CD4-positive, alpha-beta T cell treated with Interferon alpha-2 for 1 hour (primary cell): ENCODE measurements at regions not wholly inside any gene's neighbourhood (a gene's known extent, or its start where the extent isn't known, plus 50 kb on each side); places are given as distances from the start of the nearest gene placed in this dataset.
"Not testable (repeated sequence)": the region's sequence is repeated elsewhere in the genome, so short reads cannot be mapped to it uniquely, and the experiment has no call there.

ENCODE experiments used
- DNase-seq, 2 donors: peaks; one replicate each; pipeline ENCODE4 v3.0.0-alpha.2; 2020 to 2022

DNA sequence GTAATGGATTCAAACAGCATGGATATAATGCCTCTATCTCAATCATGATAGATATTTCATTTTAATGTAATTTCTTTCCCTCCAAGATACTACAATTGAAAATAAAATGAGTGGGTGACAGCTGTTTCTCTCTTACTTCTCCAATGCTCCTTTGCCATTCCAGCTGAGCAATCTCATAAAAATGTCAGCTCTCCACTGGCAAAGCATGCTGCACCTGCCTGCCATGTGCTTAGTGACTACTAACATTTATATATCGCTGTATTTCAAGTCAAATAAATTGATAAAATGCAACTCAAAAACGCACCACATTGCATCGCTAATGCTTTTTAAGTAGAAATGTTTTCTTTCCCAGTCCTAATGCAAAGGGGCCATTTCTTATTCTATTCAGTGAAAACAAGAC, 1093.9 kb downstream of the CBLN2 start:
- DNase-seq: no peak

DNA sequence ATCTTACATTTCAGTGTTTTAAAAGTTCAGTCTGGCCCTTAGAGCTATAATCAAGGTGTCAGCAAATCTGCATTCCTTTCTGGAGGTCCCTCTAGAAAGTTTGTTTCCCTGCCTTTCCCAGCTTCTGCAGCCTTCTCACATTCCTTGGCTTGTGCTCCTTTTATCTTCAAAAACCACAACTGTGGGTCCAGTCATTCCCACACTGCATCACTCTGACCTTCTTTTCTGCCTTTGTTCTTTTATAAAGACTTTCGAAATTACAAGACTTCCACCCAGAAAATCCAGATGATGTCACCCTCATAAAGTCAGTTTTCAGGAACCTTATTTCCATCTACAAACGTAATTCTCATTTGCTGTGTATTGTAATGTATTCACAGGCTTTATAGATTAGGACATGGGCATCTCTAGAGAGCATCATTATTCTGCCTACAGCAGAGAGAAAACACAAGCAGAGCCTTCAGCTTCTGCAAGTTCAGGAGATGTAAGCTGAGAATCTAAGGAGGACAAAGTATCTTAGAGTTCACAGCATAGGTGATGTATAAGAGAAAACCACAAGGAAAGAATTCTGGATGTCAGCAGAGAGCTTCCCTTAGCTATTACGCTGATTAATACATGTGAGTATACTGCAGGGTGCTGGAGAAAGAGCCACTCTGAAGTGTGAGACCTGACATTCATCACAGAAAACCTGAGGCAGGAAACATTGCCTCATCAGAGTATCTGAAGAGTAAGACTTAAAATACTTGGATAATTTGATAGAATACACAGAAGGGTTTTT, 1100.2 kb downstream of the CBLN2 start:
- DNase-seq: no peak

DNA sequence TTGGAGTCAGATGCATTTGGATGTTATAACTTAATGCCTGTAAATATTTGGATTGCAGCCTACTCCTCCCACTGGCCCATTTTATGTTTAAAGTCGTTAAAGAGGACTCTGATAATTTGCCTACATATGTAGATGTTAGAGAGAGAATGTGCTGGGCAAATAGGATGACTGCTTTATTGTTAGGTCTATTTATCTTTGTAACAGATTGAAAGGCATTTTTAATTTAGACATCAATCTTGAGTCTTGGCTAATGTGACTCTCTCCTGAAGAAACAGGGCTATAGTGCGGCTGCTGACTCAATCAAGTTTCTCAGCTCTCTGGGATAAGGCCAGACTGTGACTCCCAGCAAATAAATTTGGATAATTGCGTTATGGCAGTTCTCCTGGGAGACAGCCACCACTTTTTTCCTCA, 1101.4 kb downstream of the CBLN2 start:
- no peak for DNase-seq

DNA sequence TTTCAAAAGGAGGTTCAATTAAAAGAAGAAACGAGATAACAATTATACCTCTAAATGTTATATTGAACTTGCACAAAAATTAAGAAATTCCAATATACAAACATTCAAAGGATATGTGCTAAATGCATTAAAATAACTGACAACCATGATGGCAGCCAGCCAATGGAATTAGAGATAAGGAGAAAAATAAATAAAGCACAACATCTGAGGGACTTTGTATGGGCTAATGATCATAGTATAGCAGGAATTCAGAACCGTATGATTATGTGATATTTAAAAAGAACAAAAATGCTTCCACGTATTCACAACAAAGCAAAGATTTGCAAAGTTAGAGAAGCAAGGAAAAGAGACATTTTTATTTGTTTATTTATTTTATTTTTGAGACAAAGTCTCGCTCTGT, 1103.0 kb downstream of the CBLN2 start:
- no peak for DNase-seq

DNA sequence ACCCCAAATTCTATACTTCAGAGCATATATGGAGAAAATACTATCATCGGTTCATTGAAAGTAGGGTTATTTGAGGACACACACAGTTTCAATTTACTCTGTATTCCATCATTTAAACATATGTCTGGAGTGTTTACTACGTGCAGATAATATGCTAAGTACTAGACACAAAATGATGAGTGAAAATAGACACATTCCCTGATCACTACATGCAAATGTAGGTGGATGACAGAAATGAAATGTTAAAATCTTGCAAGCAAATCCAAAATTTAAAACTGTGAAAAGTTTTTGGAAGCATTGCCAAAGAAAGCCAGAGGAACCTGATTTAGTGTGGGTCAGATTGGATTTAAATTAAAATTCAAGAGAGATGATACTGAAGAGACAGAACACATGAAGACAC, 1106.6 kb downstream of the CBLN2 start:
- no peak for DNase-seq

DNA sequence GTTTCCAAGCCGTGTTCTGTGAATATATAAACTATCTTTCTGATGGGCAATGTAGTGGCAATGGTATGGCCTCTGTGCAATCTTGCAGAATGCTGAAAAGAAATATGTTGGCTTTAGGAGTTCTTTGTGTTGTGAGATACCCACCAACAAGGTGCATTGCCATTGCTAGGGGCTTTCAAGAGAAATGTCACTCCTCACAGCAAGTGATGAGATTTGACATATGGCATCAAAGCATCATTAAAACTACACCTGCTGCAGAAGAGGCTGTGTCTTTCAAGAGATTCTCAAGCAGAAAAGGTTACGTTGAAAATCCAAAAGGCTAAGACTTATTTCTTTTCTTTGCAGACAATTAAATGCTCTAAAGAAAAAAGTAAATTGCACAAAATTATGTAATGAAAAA, 1110.8 kb downstream of the CBLN2 start:
- no peak for DNase-seq

DNA sequence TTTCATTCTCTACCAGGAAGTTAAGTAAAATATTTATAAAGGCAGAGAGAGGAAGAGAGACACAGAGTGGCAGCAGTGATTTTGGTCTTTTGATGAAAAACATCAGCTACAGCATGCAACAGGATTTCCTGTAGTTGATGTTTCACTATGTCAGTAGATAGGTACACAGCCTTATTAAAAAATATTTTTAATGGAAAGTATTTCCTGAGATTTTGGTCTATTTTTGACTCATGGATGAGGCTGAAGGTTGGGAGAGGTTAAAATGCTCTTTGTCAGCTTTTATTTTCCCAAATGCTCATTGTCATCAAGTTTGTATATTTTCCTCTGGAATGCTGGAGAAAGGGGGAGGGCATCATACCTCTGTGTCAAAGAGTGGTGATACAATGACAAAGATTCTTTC, 1112.5 kb downstream of the CBLN2 start:
- no peak for DNase-seq

DNA sequence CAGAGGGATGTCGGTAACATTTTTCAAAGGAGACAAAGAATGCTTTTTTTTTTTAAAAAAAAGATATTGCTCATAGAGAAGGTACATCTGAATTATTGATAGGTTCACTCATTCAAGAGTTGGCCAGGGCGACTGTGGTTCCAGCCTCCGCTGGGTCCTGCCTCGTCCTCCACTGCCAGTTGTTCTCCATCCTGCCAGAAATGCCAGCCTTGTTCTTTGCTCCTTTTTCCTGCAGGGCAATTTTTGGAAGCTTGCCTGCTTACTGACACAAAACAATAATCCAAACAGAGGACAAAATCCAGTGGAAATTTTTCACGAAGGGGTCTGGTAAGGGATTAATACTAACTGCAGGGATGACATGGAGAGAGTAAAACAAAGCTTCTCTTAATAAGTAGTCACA, 1113.0 kb downstream of the CBLN2 start:
- DNase-seq: no peak

DNA sequence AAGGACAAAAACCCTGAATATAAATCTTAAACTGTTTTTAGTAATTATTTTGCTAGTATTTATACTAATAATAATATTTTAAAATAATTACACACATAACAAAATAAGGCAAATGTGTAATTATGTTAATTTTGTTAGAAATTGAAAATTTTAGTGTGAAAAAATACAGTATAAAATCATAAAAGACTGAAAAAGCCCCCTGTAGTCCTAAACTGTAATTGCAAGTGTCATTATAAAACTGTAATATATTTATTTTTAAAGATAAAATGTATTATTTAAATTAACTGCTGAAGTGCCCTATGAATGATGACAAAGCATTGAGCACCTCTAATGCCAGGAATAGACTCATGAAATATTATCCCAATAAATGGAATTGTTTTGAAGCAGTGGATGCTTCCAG, 1117.7 kb downstream of the CBLN2 start:
- no peak for DNase-seq

DNA sequence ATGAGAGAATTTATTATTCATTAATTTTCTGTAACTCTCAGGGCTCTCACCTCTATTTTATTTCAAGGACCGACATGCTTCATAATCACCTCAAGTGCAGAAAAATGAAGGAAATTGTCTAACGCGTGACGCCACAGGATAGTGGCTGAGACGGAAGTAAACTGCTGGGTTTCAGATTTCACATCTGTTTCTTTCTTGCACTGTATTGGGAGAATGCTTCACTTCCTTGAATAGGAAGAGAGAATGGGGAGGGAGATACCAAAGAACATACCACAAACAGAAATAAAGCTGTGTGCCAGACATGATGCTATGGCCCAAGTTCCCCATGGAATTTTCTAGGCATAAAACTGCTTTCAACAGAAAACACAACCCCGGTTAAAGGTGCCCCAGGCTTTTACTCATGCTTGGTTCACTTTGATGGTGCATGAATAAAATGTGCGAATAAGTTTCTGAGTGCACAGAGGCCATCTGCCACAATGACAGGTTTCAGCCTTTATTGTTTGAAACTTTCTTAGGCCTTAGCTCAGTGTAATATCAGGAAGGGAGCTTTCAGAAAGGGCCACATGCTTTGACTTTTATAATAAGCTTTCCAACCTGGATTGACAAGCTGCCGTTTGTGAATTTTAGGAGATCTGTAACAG, 1116.4 kb downstream of the SOCS6 start:
- no peak for DNase-seq

DNA sequence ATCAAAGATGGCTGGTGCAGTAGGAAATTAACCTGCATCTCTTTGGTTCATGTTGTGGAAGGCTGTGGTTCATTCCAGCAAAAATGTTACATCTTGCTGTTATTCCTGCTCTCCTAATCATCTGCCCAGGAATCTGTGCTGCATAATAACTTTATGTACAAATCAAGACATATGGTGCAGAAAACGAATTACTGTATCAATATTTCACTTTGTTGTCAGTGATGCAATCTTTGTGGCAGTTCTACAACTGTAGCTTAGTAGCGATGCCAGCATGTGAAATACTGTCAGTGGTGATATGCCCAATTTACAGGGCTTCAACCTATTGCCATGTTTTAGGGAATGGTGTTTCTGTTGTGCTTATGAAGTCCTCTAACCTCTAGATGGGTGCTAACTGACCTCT, 1114.7 kb downstream of the SOCS6 start:
- DNase-seq: no peak

DNA sequence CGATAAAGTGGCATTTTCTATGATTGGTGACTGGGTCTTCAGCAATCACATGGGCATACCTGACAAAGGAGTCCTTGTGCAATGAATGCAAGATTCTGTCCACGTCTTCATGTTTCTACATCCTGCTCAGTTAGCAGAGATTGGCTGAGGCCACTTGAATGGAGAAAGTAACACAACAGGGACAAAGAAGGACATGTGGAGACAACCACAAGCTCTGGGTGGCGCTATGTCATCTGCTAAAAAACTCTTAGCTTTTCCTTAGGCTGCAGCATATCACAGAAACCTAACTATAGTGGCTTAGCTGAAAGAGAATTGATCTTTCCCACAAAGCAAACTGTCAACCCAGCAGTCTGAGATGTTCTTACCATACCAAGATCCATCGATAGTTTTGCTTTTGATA, 1109.7 kb downstream of the SOCS6 start:
- DNase-seq: no peak

DNA sequence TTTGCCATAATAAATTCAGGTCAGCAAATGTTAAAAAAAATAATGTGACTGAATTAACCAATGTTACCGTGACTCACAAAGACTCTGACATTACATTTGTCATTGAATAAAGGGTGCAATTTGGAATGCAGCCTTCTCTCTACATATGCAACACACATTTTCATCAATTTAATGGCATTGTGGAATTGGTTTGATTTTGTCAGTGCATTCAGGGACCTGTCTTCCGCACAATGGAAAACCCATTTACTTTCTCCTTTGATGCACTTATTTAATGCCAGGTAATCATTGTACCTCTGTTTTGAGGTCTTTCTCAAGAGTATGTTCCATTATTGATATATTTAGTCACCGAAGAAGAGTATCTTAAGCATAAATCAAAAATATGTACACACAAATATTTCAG, 1099.3 kb downstream of the SOCS6 start:
- DNase-seq: no peak

DNA sequence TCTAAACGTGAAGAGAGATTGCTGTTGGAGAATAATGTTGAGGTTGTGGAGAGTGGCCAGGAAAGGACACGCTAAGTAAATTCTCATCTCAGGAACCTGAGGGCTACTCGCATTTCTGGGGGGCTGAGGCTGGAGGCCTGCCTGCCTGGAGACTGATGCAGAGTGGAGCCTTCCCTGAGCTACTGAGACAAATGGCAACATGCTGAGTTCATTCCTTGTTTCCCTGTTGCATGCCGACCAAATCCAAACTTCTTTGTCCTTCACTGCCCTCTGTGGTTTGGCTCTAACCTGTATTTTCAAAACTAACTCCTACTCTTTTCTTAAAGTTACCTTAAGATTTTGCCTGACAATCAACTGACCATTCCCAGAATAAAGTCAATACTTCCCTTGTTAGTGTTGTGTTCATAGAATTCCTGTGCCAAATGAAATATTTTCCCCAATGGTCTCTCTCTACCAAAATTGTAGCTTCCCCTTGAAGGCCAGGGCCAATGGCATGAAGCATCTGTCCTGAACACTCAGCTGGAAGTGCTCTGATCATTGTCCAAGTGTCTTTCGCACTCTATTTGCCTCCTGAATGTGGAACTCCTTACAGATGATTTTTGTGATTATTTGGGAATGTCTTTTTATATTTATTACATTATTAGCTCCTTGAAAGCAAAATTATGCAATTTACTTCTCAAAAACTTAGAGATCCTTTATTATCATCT, 1085.6 kb downstream of the SOCS6 start:
- no peak for DNase-seq

DNA sequence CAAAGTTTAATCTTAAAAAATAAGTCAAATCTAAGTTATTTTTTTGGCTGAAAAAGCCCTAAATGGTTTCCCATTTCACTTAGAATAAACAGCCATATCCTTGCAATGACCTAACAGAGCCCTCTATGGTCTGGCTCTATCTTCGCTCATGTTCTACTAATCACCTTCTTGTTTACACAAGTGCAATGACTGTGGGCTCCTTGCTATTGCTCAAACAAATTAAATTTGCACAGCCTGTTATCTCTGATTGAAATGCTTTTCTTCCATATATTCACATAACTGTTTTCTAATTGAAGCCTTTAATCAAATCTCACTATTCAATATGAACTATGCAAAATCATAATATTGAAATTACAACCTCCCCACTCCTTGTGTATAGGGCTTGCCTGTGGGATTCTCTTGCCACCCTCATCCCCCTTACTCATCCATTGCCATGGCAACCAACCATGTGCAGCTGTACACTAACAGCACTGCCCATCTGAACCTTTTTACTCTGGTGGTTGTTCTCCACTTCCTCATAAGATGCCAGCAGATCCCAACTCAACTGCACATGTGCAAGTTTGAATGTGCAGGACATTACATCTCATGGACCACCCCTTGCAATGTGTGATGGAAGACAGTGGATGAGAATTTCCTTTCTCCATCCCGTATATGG, 1083.2 kb downstream of the SOCS6 start:
- DNase-seq: no peak

DNA sequence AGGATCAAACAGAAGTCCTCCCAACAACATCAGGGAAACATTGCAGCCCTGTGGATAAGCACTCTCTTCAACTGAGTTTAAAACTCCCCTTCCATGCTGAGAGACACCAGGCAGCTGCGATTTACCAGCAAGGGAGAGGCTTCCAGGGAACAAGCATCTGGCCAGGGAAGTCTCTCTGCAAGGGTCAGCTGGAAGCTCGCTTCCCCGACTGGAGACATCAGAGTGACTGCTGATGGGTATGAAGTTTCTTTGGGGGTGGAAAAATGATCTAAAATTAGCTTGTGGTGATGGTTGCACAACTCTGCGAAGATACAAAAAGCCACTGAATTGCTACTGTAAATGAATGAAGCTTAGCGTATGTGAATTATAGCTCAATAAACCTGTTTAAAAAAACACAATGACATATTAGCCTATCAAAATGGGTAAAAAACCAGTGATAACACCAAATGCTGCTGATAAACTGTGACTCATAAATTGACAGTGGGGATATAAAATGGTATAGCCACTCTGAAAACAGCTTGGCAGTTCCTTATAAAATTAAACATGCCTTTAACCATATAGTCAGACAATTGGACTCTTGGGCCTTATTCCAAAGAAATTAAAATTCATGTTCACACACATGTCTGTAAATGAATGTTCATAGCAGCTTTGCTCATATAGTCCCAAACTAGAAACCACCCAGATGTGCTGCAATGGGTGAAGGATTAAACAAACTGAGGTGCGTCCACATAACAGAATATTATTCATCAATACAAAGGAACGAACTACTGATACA, 1082.0 kb downstream of the SOCS6 start:
- no peak for DNase-seq

DNA sequence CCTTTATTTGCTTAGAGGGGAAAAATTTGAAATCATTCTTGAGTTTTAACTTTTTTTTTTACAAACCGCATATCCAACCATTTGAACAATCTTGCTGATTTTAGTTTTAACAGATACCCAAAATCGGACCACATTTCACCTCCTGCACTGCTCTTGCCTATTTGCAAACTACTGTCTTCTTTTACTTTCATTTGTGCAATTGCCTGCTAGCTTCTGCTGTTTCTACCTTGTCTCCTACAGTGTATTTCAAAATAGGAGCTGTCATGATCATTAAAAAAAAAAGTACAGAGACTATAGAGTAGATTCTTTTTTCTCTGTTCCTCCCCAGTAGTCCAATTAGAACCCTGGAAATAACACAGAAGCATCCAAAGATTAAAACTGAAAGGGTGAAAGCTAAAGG, 1081.2 kb downstream of the SOCS6 start:
- no peak for DNase-seq

DNA sequence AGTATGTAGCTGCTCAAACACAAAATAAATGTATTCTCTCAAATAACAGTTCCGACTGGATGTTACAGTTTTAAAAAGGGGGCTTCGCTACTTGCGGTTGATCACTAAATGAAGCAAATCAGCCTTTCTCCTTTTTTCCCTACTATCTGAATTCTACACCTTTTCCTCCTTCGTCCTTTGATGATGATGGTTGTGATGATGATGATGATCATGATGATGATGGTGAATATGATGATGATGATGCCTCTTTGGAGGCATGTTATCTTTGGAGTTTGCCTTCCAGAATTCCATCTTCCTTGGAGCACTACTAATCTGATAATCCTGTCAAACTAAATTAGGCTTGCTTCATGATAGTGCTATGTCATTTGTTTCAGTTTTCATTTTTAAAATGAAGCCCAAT, 1073.3 kb downstream of the SOCS6 start:
- DNase-seq: no peak

DNA sequence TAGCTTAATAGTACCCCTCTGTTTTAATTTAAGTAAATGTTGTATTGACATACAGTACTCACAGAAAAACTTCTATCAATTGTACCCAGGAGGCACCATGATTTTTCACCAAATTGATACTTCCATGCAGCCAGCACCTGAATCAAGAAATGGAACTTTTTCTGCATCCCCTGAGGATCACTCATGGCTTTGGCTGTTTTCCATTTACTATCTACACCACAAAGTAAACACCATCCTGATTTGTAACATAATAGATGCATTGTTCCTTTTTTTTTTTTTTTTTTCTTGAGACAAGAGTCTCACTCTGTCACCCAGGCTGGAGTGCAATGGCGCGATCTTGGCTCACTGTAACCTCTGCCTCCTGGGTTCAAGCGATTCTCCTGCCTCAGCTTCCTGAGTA, 1066.8 kb downstream of the SOCS6 start:
- not testable (repeated sequence) for DNase-seq

DNA sequence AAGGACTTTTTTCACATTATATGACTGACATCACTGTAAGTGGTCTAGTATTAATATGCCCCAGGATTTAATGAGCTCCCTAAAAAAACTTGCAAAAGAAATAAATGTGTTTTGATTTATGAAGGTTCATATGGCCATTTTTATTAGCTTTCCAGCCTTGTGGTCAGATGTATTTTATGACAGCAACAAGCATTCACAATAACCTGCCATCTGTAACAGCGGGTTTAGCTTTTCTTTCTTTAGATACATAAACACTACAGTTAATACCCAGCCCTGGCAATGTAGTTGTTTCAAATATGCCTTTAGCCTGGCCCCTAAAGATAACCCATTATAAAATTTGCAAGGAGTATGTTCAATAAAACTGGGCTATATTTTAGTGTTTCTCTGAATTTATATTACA, 1063.8 kb downstream of the SOCS6 start:
- DNase-seq: no peak

DNA sequence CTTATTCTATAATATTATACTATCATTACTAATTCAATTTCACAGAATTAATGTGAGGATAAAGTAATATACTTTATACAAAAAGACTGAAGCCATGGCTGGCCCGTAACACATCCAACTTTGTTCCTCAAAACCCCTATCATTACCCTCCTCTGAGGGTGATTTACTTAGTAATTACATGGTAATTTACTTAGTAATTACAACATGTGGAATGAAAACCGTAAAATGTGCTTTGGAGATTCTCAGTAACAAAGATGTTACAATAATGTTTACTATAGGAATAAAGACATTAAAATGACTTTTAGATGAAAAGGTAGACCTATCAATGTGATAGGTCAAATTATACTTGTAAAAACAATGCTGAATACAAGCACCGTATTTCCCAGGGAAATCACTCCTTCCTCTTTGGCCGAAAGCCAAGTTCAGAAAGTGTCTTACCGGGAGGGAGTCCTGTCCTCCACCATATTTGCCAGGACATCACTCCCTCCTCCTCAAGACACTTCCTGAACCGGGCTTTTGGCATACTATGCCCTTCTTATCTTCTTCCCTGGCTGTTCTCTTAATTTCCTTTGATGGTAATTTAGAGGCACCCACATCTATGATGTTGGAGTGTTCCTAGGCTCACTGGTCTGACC, 1047.8 kb downstream of the SOCS6 start:
- DNase-seq: no peak

DNA sequence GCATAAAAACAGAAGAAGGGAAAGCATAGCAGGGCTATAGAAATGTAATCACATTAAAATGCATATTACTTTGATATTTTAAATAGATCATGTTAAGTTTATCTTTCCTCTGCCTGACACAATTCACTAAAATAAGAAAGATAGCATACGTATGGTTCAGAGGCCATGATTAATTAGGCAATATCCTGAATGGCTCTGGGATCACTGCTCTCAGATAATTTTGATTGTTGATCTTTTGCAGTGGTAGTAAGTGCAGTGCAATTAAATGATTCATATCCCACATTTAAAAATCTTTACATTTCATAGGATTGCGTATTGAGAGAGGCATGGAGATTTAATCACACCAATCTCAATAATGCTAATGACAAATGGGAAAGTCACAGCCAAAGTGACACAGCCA, 1040.7 kb downstream of the SOCS6 start:
- DNase-seq: no peak
